AG04450 (cell line): ENCODE measurements at regions not wholly inside any gene's neighbourhood (a gene's known extent, or its start where the extent isn't known, plus 50 kb on each side); places are given as distances from the start of the nearest gene placed in this dataset.

ENCODE experiments used
- CTCF ChIA-PET: fragments of 300-600, 350-600 bp; formaldehyde crosslinking; extraction: SDS; loops from one replicate; lab custom pipeline; 2022; ENCODE audit warnings: antibody characterized with exemption, inconsistent platforms; lab: Charles Lee
- POLR2A ChIA-PET: fragments of 350-600 bp; formaldehyde crosslinking; extraction: SDS; loops from one replicate; lab custom pipeline; 2021; ENCODE audit warnings: antibody characterized with exemption, inconsistent platforms; lab: Yijun Ruan, JAX
- DNase-seq: peaks from one replicate; pipeline ENCODE4 v3.0.0-alpha.2; 2011; ENCODE audit warnings: low read depth, low spot score
- H3K27ac ChIP-seq: one replicate; pipeline ENCODE4 v1.5.1; 2012; ENCODE audit warnings: low read depth, low read length, control low read depth
- H3K27me3 ChIP-seq: one replicate; pipeline ENCODE4 v1.6.0; 2012; ENCODE audit warnings: low read length; ENCODE audit not compliant: control insufficient read depth, insufficient read depth
- H3K4me3 ChIP-seq: 2 replicates; pipeline ENCODE4 v1.5.1; 2011; ENCODE audit warnings: mild to moderate bottlenecking, low read depth, low read length, control low read depth
- H3K9me3 ChIP-seq: 2 replicates; pipeline ENCODE4 v1.5.1; 2012; ENCODE audit warnings: low read length; ENCODE audit not compliant: control insufficient read depth, insufficient read depth
- CTCF ChIP-seq: IDR thresholded peaks from 2 replicates; pipeline ENCODE4 v1.5.1; 2011; ENCODE audit warnings: low read depth, low read length, control low read depth, inconsistent platforms

- no peak for TF ChIP-seq CTCF
- DNase-seq, result no peak
- CTCF ChIA-PET, result no interaction called here
- POLR2A ChIA-PET, result no interaction called here
- peaks cover 2% of the 10 kb centered on the region; the same call in 1 of the 2 replicates for H3K9me3 ChIP-seq
- H3K4me3 ChIP-seq, result no peak overlapping the region
- no peaks in the 10 kb centered on the region for H3K27me3 ChIP-seq
- H3K27ac ChIP-seq, result no peak overlapping the region
Observed at GRCh38 chr2:155391613-155392130, 693.2 kb downstream of the KCNJ3 start.

- H3K9me3 ChIP-seq, result no peaks in the 10 kb centered on the region
- no peak overlapping the region for H3K4me3 ChIP-seq
- no peak overlapping the region for H3K27ac ChIP-seq
- H3K27me3 ChIP-seq, result no peaks in the 10 kb centered on the region
- no peak for DNase-seq
- ChIA-PET POLR2A (no interaction called here), CTCF (no interaction called here)
- TF ChIP-seq CTCF, result no peak
Observed at GRCh38 chr2:155389224-155389623, 690.7 kb downstream of the KCNJ3 start.

- DNase-seq, result no peak
- no peaks in the 10 kb centered on the region for H3K27me3 ChIP-seq
- POLR2A ChIA-PET, result no interaction called here
- H3K27ac ChIP-seq, result no peak overlapping the region
- no peaks in the 10 kb centered on the region for H3K9me3 ChIP-seq
- TF ChIP-seq CTCF, result no peak
- H3K4me3 ChIP-seq, result no peak overlapping the region
- CTCF ChIA-PET, result no interaction called here
Observed at GRCh38 chr2:155384555-155385123, 686.1 kb downstream of the KCNJ3 start.

GRCh38 chr2:155382776-155383175 lies 684.3 kb downstream of the KCNJ3 start:
- ChIA-PET CTCF (no interaction called here), POLR2A (no interaction called here)
- no peak for DNase-seq
- TF ChIP-seq CTCF, result no peak
- H3K27me3 ChIP-seq, result no peaks in the 10 kb centered on the region
- no peak overlapping the region for H3K27ac ChIP-seq
- H3K9me3 ChIP-seq, result no peaks in the 10 kb centered on the region
- no peak overlapping the region for H3K4me3 ChIP-seq

GRCh38 chr2:155381436-155381835 lies 682.9 kb downstream of the KCNJ3 start:
- H3K9me3 ChIP-seq, result no peaks in the 10 kb centered on the region
- no peak overlapping the region for H3K4me3 ChIP-seq
- H3K27me3 ChIP-seq, result no peaks in the 10 kb centered on the region
- POLR2A ChIA-PET, result no interaction called here
- CTCF ChIA-PET, result interaction anchor here (0.7 kb wide), 1 partner anchor 1812 kb away, joined by 3 read pairs; no protein-coding TSS in a partner anchor
- no peak for DNase-seq
- no peak overlapping the region for H3K27ac ChIP-seq
- no peak for TF ChIP-seq CTCF
